Mesendoderm (in vitro differentiated cells): ENCODE measurements at regions not wholly inside any gene's neighbourhood (a gene's known extent, or its start where the extent isn't known, plus 50 kb on each side); places are given as distances from the start of the nearest gene placed in this dataset.

Experiments used
- DNase-seq: peaks from one replicate; pipeline ENCODE4 v3.0.0; 2013
- H2AK5ac ChIP-seq: 2 replicates; pipeline ENCODE4 v1.6.1; 2013; ENCODE audit warnings: low read length, inconsistent platforms
- H2BK120ac ChIP-seq: 2 replicates; pipeline ENCODE4 v1.6.1; 2013; ENCODE audit warnings: low read depth, mild to moderate bottlenecking, low read length, moderate library complexity, mixed read lengths
- H2BK15ac ChIP-seq: replicated peaks from 2 replicates; pipeline ENCODE4 v1.6.1; 2013; ENCODE audit warnings: low read depth, mild to moderate bottlenecking, moderate library complexity
- H2BK5ac ChIP-seq: 2 replicates; pipeline ENCODE4 v1.6.1; 2013; ENCODE audit warnings: low read length, inconsistent platforms
- H3K18ac ChIP-seq: 2 replicates; pipeline ENCODE4 v1.6.1; 2013; ENCODE audit warnings: mild to moderate bottlenecking, low read length, mixed read lengths
- H3K23ac ChIP-seq: one replicate; pipeline ENCODE4 v1.6.1; 2013; ENCODE audit warnings: low read length
- H3K27ac ChIP-seq: 2 replicates; pipeline ENCODE4 v1.5.1; 2013; ENCODE audit warnings: low read depth, mild to moderate bottlenecking, inconsistent platforms, low read length, moderate library complexity
- H3K27me3 ChIP-seq: 2 replicates; pipeline ENCODE4 v1.6.1; 2013; ENCODE audit warnings: low read length, control low read depth, mild to moderate bottlenecking, inconsistent platforms; ENCODE audit not compliant: insufficient read depth, poor library complexity
- H3K36me3 ChIP-seq: 2 replicates; pipeline ENCODE4 v1.6.1; 2013; ENCODE audit warnings: low read length, inconsistent platforms; ENCODE audit not compliant: control insufficient read depth, insufficient read depth
- H3K4ac ChIP-seq: one replicate; pipeline ENCODE4 v1.6.1; 2013; ENCODE audit warnings: low read depth, mild to moderate bottlenecking, low read length, moderate library complexity
- H3K4me1 ChIP-seq: 2 replicates; pipeline ENCODE4 v1.6.1; 2013; ENCODE audit warnings: low read depth, low read length, inconsistent platforms; ENCODE audit not compliant: control insufficient read depth
- H3K4me2 ChIP-seq: 2 replicates; pipeline ENCODE4 v1.6.1; 2013; ENCODE audit warnings: low read length
- H3K4me3 ChIP-seq: 2 replicates; pipeline ENCODE4 v1.5.1; 2013; ENCODE audit warnings: mild to moderate bottlenecking, low read length
- H3K56ac ChIP-seq: one replicate; pipeline ENCODE4 v1.6.1; 2013; ENCODE audit warnings: low read length
- H3K79me1 ChIP-seq: 2 replicates; pipeline ENCODE4 v1.6.1; 2013; ENCODE audit warnings: low read length, inconsistent platforms
- H3K79me2 ChIP-seq: 2 replicates; pipeline ENCODE4 v1.6.1; 2013; ENCODE audit warnings: mild to moderate bottlenecking, low read length; ENCODE audit not compliant: control insufficient read depth, insufficient read depth
- H3K9ac ChIP-seq: 2 replicates; pipeline ENCODE4 v1.6.1; 2013; ENCODE audit warnings: low read length, inconsistent platforms
- H4K5ac ChIP-seq: one replicate; pipeline ENCODE4 v1.6.1; 2013; ENCODE audit warnings: low read length
- H4K8ac ChIP-seq: one replicate; pipeline ENCODE4 v1.6.1; 2013; ENCODE audit warnings: low read depth, mild to moderate bottlenecking, control low read depth, low read length, moderate library complexity
- WGBS: extraction: QIAGEN DNeasy Blood & Tissue Kit; methylation state at CpG from one replicate; pipeline ENCODE4 v1.1.7; 2013; ENCODE audit warnings: low lambda C conversion rate, missing lambda C conversion rate; ENCODE audit not compliant: insufficient coverage; ENCODE audit errors: extremely low coverage; 5-methylcytosine and 5-hydroxymethylcytosine counted together

- Histone ChIP-seq H4K8ac (no peak overlapping the region), H4K5ac (no peak overlapping the region), H3K27me3 (no peaks in the 10 kb centered on the region), H3K56ac (no peak overlapping the region), H3K36me3 (no peaks in the 10 kb centered on the region), H2BK120ac (no peak overlapping the region), H3K23ac (no peak overlapping the region), H3K4me1 (no peaks in the 10 kb centered on the region), H2BK15ac (no peak overlapping the region), H3K79me1 (no peaks in the 10 kb centered on the region), H3K9ac (no peak overlapping the region), H3K18ac (no peak overlapping the region), H2AK5ac (no peak overlapping the region), H3K4me3 (no peak overlapping the region), H3K79me2 (no peaks in the 10 kb centered on the region), H3K4ac (no peak overlapping the region), H3K4me2 (no peak overlapping the region), H3K27ac (no peak overlapping the region), H2BK5ac (no peak overlapping the region)
- WGBS = no CpG with 5 or more reads among the region's 4 CpGs
- DNase-seq = no peak
These were observed 703.1 kb downstream of the CENPC start for GRCh38 chr4:66842026-66842723.

- Histone ChIP-seq H3K18ac (no peak overlapping the region), H3K4me1 (no peaks in the 10 kb centered on the region), H3K4me3 (no peak overlapping the region), H3K27ac (no peak overlapping the region), H3K9ac (no peak overlapping the region), H3K79me1 (no peaks in the 10 kb centered on the region), H4K8ac (no peak overlapping the region), H2BK5ac (no peak overlapping the region), H3K4ac (no peak overlapping the region), H2BK120ac (no peak overlapping the region), H3K79me2 (no peaks in the 10 kb centered on the region), H3K36me3 (no peaks in the 10 kb centered on the region), H3K56ac (no peak overlapping the region), H3K4me2 (no peak overlapping the region), H3K27me3 (no peaks in the 10 kb centered on the region), H2AK5ac (no peak overlapping the region), H3K23ac (no peak overlapping the region), H2BK15ac (no peak overlapping the region), H4K5ac (no peak overlapping the region)
- DNase-seq = no peak
These were observed 705.1 kb downstream of the CENPC start for GRCh38 chr4:66840178-66840577.

- WGBS = no CpG with 5 or more reads among the region's 5 CpGs
These were observed 707.9 kb downstream of the CENPC start for GRCh38 chr4:66837279-66837922.

GRCh38 chr4:66829310-66829709 lies 716.0 kb downstream of the CENPC start:
- no peak overlapping the region for H3K4ac ChIP-seq
- no peak overlapping the region for H2AK5ac ChIP-seq
- DNase-seq = no peak
- no peaks in the 10 kb centered on the region for H3K27me3 ChIP-seq
- H2BK15ac ChIP-seq = no peak overlapping the region
- H2BK120ac ChIP-seq = no peak overlapping the region
- no peak overlapping the region for H3K18ac ChIP-seq
- no peak overlapping the region for H4K5ac ChIP-seq
- no peak overlapping the region for H3K23ac ChIP-seq
- no peaks in the 10 kb centered on the region for H3K79me2 ChIP-seq
- H3K4me3 ChIP-seq = no peak overlapping the region
- no peaks in the 10 kb centered on the region for H3K79me1 ChIP-seq
- no peak overlapping the region for H3K4me2 ChIP-seq
- H3K9ac ChIP-seq = no peak overlapping the region
- no peak overlapping the region for H4K8ac ChIP-seq
- no peak overlapping the region for H2BK5ac ChIP-seq
- no peaks in the 10 kb centered on the region for H3K36me3 ChIP-seq
- H3K56ac ChIP-seq = no peak overlapping the region
- H3K4me1 ChIP-seq = no peaks in the 10 kb centered on the region
- no peak overlapping the region for H3K27ac ChIP-seq

More at GRCh38 chr4:66837279-66837922, 707.9 kb downstream of the CENPC start:
- H4K8ac ChIP-seq = no peak overlapping the region
- no peak overlapping the region for H3K27ac ChIP-seq
- no peak overlapping the region for H3K18ac ChIP-seq
- H3K27me3 ChIP-seq = no peaks in the 10 kb centered on the region
- H3K56ac ChIP-seq = no peak overlapping the region
- no peak overlapping the region for H3K4me3 ChIP-seq
- H3K4me2 ChIP-seq = no peak overlapping the region
- no peak overlapping the region for H2BK15ac ChIP-seq
- H2BK5ac ChIP-seq = no peak overlapping the region
- no peaks in the 10 kb centered on the region for H3K79me1 ChIP-seq
- DNase-seq = no peak
- H3K9ac ChIP-seq = no peak overlapping the region
- no peaks in the 10 kb centered on the region for H3K4me1 ChIP-seq
- H4K5ac ChIP-seq = no peak overlapping the region
- no peaks in the 10 kb centered on the region for H3K36me3 ChIP-seq
- no peak overlapping the region for H3K23ac ChIP-seq
- H3K4ac ChIP-seq = no peak overlapping the region
- no peak overlapping the region for H2AK5ac ChIP-seq
- no peaks in the 10 kb centered on the region for H3K79me2 ChIP-seq
- no peak overlapping the region for H2BK120ac ChIP-seq

GRCh38 chr4:66820681-66821080 lies 724.6 kb downstream of the CENPC start:
- H3K79me1 ChIP-seq = no peaks in the 10 kb centered on the region
- H2AK5ac ChIP-seq = no peak overlapping the region
- no peak overlapping the region for H3K18ac ChIP-seq
- H3K4me2 ChIP-seq = no peak overlapping the region
- H3K4me1 ChIP-seq = no peaks in the 10 kb centered on the region
- H3K9ac ChIP-seq = no peak overlapping the region
- DNase-seq = no peak
- no peaks in the 10 kb centered on the region for H3K36me3 ChIP-seq
- no peak overlapping the region for H3K56ac ChIP-seq
- H2BK120ac ChIP-seq = no peak overlapping the region
- H3K23ac ChIP-seq = no peak overlapping the region
- no peak overlapping the region for H3K4me3 ChIP-seq
- H3K79me2 ChIP-seq = no peaks in the 10 kb centered on the region
- H3K4ac ChIP-seq = no peak overlapping the region
- H3K27ac ChIP-seq = no peak overlapping the region
- no peak overlapping the region for H2BK5ac ChIP-seq
- H2BK15ac ChIP-seq = no peak overlapping the region
- H4K8ac ChIP-seq = no peak overlapping the region
- H3K27me3 ChIP-seq = no peaks in the 10 kb centered on the region
- H4K5ac ChIP-seq = no peak overlapping the region

GRCh38 chr4:66814277-66814676 lies 731.0 kb downstream of the CENPC start:
- no peak overlapping the region for H4K8ac ChIP-seq
- H3K36me3 ChIP-seq = no peaks in the 10 kb centered on the region
- no peak for DNase-seq
- H2BK120ac ChIP-seq = no peak overlapping the region
- no CpG with 5 or more reads among the region's 6 CpGs for WGBS
- H2BK5ac ChIP-seq = no peak overlapping the region
- no peak overlapping the region for H3K4me2 ChIP-seq
- H2BK15ac ChIP-seq = no peak overlapping the region
- no peaks in the 10 kb centered on the region for H3K27me3 ChIP-seq
- H2AK5ac ChIP-seq = no peak overlapping the region
- H3K23ac ChIP-seq = no peak overlapping the region
- H4K5ac ChIP-seq = no peak overlapping the region
- no peak overlapping the region for H3K4ac ChIP-seq
- H3K27ac ChIP-seq = no peak overlapping the region
- no peak overlapping the region for H3K4me3 ChIP-seq
- H3K56ac ChIP-seq = no peak overlapping the region
- no peak overlapping the region for H3K18ac ChIP-seq
- H3K79me2 ChIP-seq = no peaks in the 10 kb centered on the region
- no peak overlapping the region for H3K9ac ChIP-seq
- H3K79me1 ChIP-seq = no peaks in the 10 kb centered on the region
- peaks cover 2% of the 10 kb centered on the region for H3K4me1 ChIP-seq
